ENCODE measurements at regions not wholly inside any gene's neighbourhood (a gene's known extent, or its start where the extent isn't known, plus 50 kb on each side); places are given as distances from the start of the nearest gene placed in this dataset.

GRCh38 chr20:50393242-50393641, 116.9 kb upstream of the PTPN1 start:
- TF ChIP-seq CTCF (conservative IDR thresholded peaks at IDR 0.05; ENCODE audit: low read length): no peak
- H3K4me3 ChIP-seq (ENCODE audit: low read length): no peak overlapping the region
- no peak for DNase-seq (ENCODE audit: low read depth)

- H3K4me3 ChIP-seq (ENCODE audit: low read length): no peak overlapping the region
- TF ChIP-seq CTCF (conservative IDR thresholded peaks at IDR 0.05; ENCODE audit: low read length): no peak
Measured at GRCh38 chr20:50393990-50394561, 116.1 kb upstream of the PTPN1 start.

GRCh38 chr20:50394569-50394968, 115.6 kb upstream of the PTPN1 start:
- no peak overlapping the region for H3K4me3 ChIP-seq (ENCODE audit: low read length)
- no peak for TF ChIP-seq CTCF (conservative IDR thresholded peaks at IDR 0.05; ENCODE audit: low read length)
- DNase-seq (ENCODE audit: low read depth): no peak

More at GRCh38 chr20:50393990-50394561, 116.1 kb upstream of the PTPN1 start:
- DNase-seq (ENCODE audit: low read depth): no peak

- DNase-seq (ENCODE audit: low read depth): peak; percentile 39
- no peak for TF ChIP-seq CTCF (conservative IDR thresholded peaks at IDR 0.05; ENCODE audit: low read length)
- no peak overlapping the region for H3K4me3 ChIP-seq (ENCODE audit: low read length)
Measured at GRCh38 chr20:50395251-50395729, 114.9 kb upstream of the PTPN1 start.

GRCh38 chr20:50395914-50396488, 114.2 kb upstream of the PTPN1 start:
- no peak for TF ChIP-seq CTCF (conservative IDR thresholded peaks at IDR 0.05; ENCODE audit: low read length)
- no peak overlapping the region for H3K4me3 ChIP-seq (ENCODE audit: low read length)
- no peak for DNase-seq (ENCODE audit: low read depth)

- no peak overlapping the region for H3K4me3 ChIP-seq (ENCODE audit: low read length)
- TF ChIP-seq CTCF (conservative IDR thresholded peaks at IDR 0.05; ENCODE audit: low read length): no peak
- DNase-seq (ENCODE audit: low read depth): no peak
Measured at GRCh38 chr20:50396623-50397022, 113.6 kb upstream of the PTPN1 start.

- no peak for TF ChIP-seq CTCF (conservative IDR thresholded peaks at IDR 0.05; ENCODE audit: low read length)
Measured at GRCh38 chr20:50397058-50397457, 113.1 kb upstream of the PTPN1 start.

More at GRCh38 chr20:50397058-50397457, 113.1 kb upstream of the PTPN1 start:
- no peak for DNase-seq (ENCODE audit: low read depth)
- H3K4me3 ChIP-seq (ENCODE audit: low read length): no peak overlapping the region

Measured in AG10803 (cell line).